GM19372 (cell line): ENCODE measurements at regions not wholly inside any gene's neighbourhood (a gene's known extent, or its start where the extent isn't known, plus 50 kb on each side); places are given as distances from the start of the nearest gene placed in this dataset.
A peak's percentile ranks its signal among the peaks of the same experiment; 100 is the strongest.
"Not testable (repeated sequence)": the region's sequence is repeated elsewhere in the genome, so short reads cannot be mapped to it uniquely, and the experiment has no call there.

ENCODE experiments used
- ATAC-seq: cut with Tn5 transposase; IDR thresholded peaks from one replicate; pipeline ENCODE4 v1.9.1; 2021; ENCODE audit warnings: mild to moderate bottlenecking, low read depth, moderate library complexity; ENCODE audit not compliant: unreplicated experiment

GRCh38 chr14:77985211-77985615, 185.0 kb upstream of the NRXN3 start:
- ATAC-seq = no peak

DNA sequence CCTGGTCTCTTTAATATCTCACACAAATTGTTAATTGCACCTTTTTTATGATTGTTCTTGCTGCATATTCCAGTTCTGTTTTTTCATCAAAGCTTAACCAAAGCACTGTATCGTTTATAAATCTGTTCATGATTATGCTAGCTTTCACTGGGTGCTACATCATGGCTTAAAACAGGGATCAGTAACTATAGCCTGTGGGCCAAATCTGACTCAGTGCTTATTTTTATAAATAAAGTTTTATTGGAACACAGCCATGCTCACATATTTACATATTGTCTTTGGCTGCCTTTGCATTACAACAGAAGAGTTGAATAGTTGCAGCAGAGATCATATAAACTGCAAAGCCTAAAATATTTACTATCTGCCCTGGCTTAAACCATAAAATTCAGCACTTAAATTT, 183.4 kb upstream of the NRXN3 start:
- no peak for ATAC-seq

GRCh38 chr14:77988096-77988870, 181.9 kb upstream of the NRXN3 start:
- no peak for ATAC-seq

GRCh38 chr14:77988970-77989369, 181.2 kb upstream of the NRXN3 start:
- no peak for ATAC-seq

DNA sequence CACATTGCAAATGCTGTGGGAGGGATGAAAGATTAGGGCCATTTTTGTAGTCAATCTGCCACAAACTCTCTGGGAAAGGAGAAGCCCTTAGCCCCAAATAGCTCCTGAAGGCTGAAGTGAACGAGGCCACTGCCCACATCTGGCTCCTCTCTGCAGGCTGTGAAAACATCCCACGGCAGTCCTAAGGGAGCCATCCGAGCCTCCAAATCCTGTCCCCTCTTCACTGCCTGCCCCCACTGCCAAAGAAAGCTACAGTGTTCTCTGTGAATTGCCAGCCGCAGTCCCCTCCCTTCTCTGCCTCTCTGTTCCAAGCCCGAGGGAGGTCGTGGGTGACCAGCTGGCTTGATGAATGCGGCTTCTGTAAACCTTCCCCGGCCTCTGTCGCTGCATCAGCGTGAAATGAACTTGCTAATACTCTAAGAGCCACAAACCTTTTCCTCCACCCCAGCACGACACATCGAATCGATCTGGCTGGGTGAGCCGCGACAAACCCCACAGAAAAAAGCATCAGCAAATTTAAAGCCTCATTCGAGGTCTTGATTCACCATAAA, 180.7 kb upstream of the NRXN3 start:
- ATAC-seq = no peak

DNA sequence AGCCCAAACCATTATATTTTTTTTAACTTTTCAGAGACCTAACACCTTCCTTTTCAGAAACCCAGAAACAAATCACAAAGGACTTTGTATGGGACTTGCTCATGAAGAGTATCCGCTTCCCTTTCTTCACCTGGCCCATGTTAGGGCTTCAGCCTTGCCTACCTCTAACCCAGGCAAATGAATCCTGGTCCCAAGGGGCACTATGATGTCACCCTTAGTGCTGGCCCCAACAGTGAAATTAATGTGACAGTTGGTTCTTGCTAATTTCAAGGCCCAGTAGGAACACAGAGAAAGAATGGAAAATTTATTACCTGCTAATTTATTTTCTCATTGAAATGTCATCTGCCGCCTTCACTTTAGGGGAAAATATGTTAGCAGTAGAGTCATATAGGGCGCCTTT, 179.8 kb upstream of the NRXN3 start:
- no peak for ATAC-seq

GRCh38 chr14:77991128-77991772, 178.9 kb upstream of the NRXN3 start:
- no peak for ATAC-seq

DNA sequence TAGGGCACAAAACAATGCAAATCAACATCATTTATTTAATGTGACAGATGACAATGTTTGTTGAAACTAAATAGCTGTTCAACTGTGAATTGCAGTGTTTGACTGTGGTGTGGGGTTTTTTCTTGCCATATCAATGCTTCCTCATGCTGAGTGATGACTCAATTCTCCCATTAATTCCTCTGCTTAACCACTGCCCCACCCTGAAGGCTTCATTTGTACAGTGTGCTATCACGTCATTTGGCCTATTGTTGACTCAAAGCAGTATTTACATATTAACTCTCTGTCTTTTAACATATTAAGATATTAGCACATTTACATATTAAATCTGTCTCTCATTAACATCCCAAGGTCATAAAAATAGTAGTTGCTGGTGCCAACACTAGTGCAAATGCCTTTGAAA, 164.8 kb upstream of the NRXN3 start:
- peak; percentile 71 for ATAC-seq

DNA sequence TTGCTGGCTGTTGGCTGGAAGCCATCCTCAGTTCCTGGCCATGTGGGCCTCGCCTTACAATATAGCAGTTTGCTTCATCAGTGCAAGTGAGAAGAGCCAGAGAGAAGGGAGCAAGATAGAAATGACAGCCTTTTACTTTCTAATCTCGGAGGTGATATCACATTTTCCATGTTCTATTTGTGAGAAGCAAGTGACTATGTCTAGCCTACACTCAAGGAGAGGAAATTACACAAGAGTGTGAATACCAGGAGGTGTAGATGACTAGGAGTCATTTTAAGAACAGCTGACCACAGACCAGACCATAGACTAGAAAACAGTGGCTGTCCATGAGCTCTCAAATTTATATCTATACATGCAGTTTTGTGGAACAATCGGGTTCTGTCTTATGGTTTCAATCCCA, 163.0 kb upstream of the NRXN3 start:
- ATAC-seq = no peak

DNA sequence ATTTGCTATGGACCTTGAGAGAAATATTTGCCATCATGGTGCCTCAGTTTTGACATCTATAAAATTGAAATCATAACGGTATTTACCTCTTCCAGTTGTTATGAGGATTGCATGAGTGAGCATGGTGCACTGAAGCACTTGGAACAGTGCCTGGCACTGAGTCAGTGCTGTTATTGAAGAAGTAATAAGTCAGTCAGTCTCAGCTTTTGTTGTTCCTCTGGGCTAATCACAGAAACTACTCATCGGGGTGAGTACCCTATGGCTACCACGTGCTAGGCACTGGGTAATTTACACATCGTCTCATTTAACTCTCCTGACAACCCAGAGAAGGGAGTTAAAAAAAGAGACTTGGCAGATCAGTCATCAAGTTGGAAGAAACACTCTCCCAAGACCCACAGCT, 159.5 kb upstream of the NRXN3 start:
- no peak for ATAC-seq

GRCh38 chr14:78013911-78014310, 156.3 kb upstream of the NRXN3 start:
- ATAC-seq = not testable (repeated sequence)

- no peak for ATAC-seq
Observed at GRCh38 chr14:78016532-78016931, 153.6 kb upstream of the NRXN3 start.

DNA sequence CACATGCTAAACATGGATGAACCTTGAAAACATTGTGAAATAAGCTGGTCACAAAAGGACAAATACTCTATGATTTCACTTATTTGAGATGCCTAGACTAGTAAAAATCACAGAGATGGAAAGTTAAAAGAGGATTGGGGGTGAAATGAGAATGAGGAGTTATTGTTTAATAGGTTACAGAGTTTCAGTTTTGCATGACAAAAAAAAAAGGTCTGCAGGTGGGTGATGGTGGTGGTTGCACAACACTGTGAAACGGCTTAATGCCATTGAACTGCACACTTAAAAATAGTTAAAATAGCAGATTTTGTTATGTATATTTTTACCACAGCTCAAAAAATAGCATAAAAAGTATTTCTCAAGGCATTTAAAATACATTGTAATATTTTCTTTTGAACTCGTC, 151.9 kb upstream of the NRXN3 start:
- ATAC-seq = no peak

- peak; percentile 85 for ATAC-seq
Observed at GRCh38 chr14:78022059-78022458, 148.1 kb upstream of the NRXN3 start.

DNA sequence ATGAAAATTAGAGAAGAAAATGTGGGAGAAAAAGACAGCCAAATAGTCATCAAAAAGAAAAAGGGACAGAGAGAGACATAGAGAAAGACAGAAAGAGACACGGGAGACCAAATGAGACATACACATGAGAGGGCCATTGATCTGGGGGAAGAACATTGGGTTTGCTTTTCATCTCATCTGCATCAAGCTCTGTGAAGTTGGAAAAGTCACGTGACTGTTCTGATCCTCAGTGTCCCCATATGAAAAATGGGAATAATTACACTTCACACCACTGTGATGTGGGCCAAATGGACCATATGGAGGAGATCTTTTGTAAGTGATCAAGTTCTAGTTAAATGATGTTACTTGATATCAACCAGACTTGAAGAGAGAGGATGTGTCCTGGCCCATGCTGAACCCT, 147.1 kb upstream of the NRXN3 start:
- no peak for ATAC-seq

DNA sequence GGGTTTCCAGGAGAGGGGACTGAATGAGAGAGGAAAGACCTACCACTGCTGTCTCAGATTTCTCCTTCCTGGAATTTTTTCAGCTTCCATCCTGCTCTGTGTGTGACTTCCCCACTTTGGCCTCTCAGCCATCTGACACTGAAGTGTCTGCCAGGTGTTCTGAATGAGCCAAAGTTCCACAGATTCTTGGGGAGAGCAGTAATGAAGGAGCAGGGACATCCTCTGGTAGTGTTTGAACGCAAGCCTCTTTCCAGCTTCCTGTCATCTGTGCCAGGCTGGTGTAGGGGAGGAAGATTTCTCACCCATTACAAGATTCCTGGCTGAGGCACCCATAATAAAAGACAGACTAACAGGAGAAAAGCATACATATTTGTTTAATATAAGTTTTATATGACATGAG, 141.7 kb upstream of the NRXN3 start:
- no peak for ATAC-seq

DNA sequence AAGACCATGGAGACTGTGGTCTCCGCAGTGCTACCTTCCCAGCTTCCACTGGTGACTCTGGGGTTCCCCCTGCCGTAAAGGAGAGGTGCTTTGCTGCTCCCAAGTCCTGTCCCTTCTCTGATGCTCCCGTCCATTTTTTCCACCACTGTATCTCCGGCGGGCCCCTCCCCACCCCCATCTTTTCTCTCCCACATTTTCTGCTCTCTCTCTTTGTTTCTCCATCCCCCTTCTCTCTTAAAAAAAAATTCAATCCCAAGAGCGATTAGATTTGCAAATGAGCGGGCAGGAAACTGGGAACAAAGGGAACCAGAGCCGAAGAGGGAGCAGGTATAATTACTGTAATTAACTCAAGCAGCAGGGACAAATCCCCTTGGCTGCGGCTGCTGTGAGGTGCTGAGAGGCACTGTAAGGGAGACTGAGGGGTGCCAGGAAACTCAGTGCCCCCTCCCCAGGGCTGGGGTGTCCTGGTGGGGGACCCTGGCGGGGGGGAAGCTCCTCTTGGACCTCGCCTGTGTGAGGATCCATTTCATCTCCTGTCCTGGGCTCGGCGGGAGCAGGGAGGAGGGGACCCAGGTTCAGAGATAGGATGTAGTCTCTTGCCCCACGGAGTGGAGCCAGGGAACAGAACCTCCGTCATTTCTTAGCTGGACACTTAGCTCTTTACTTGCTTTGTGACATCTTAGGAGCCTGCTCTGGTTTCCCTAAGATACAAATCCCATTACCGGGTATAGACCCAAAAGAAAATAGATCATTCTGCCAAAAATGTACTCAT, 140.4 kb upstream of the NRXN3 start:
- no peak for ATAC-seq

DNA sequence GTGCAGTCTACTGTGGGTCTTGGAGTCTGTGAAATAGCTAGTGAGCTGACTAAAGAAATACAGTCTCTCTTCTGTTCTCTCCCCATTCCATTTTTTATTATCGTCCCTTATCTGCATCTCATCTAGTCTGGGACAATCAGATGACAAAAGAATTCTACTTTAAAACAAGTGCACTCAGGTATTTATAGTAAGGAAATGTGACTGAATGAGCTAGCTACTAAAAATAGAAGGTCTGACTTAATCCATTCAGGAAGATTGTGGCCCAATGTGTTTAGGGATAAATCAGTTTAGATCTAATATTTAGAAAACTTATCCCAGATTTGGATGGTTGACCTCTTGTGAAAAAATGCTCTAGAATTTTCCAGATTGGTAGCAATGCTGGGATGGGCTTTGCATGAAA, 126.8 kb upstream of the NRXN3 start:
- no peak for ATAC-seq

- no peak for ATAC-seq
Observed at GRCh38 chr14:78048120-78048519, 122.1 kb upstream of the NRXN3 start.

- not testable (repeated sequence) for ATAC-seq
Observed at GRCh38 chr14:78056890-78057289, 113.3 kb upstream of the NRXN3 start.

GRCh38 chr14:78070344-78070743, 99.8 kb upstream of the NRXN3 start:
- no peak for ATAC-seq
